ENCODE measurements at regions not wholly inside any gene's neighbourhood (a gene's known extent, or its start where the extent isn't known, plus 50 kb on each side); places are given as distances from the start of the nearest gene placed in this dataset.
"Not testable (repeated sequence)": the region's sequence is repeated elsewhere in the genome, so short reads cannot be mapped to it uniquely, and the experiment has no call there.

GRCh38 chr13:90883592-90883991 lies 463.9 kb upstream of the MIR17HG start:
- DNase-seq = no peak

GRCh38 chr13:90884066-90884465 lies 463.4 kb upstream of the MIR17HG start:
- DNase-seq = no peak

GRCh38 chr13:90889906-90890834 lies 457.3 kb upstream of the MIR17HG start:
- no peak for DNase-seq

GRCh38 chr13:90891329-90891728 lies 456.2 kb upstream of the MIR17HG start:
- DNase-seq = no peak

- not testable (repeated sequence) for DNase-seq
Measured at GRCh38 chr13:90893199-90893598, 454.3 kb upstream of the MIR17HG start.

- no peak for DNase-seq
Measured at GRCh38 chr13:90896002-90896401, 451.5 kb upstream of the MIR17HG start.

- no peak for DNase-seq
Measured at GRCh38 chr13:90898811-90899210, 448.7 kb upstream of the MIR17HG start.

- DNase-seq = no peak
Measured at GRCh38 chr13:90899416-90899815, 448.1 kb upstream of the MIR17HG start.

GRCh38 chr13:90902255-90902654 lies 445.2 kb upstream of the MIR17HG start:
- no peak for DNase-seq

- DNase-seq = no peak
Measured at GRCh38 chr13:90906554-90906953, 440.9 kb upstream of the MIR17HG start.

- DNase-seq = no peak
Measured at GRCh38 chr13:90908792-90909191, 438.7 kb upstream of the MIR17HG start.

GRCh38 chr13:90910018-90910639 lies 437.4 kb upstream of the MIR17HG start:
- DNase-seq = no peak

GRCh38 chr13:90912247-90912646 lies 435.2 kb upstream of the MIR17HG start:
- no peak for DNase-seq

GRCh38 chr13:90918536-90918935 lies 429.0 kb upstream of the MIR17HG start:
- no peak for DNase-seq

- no peak for DNase-seq
Measured at GRCh38 chr13:90919153-90919552, 428.3 kb upstream of the MIR17HG start.

- DNase-seq = no peak
Measured at GRCh38 chr13:90926459-90926858, 421.0 kb upstream of the MIR17HG start.

- no peak for DNase-seq
Measured at GRCh38 chr13:90928109-90928508, 419.4 kb upstream of the MIR17HG start.

- no peak for DNase-seq
Measured at GRCh38 chr13:90933097-90933826, 414.2 kb upstream of the MIR17HG start.

GRCh38 chr13:90934741-90935140 lies 412.7 kb upstream of the MIR17HG start:
- no peak for DNase-seq

GRCh38 chr13:90938848-90939247 lies 408.6 kb upstream of the MIR17HG start:
- no peak for DNase-seq

- peak; percentile 33 for DNase-seq
Measured at GRCh38 chr13:90943946-90944345, 403.5 kb upstream of the MIR17HG start.

- DNase-seq = not testable (repeated sequence)
Measured at GRCh38 chr13:90945146-90945545, 402.3 kb upstream of the MIR17HG start.

- DNase-seq = not testable (repeated sequence)
Measured at GRCh38 chr13:90946125-90946524, 401.4 kb upstream of the MIR17HG start.

- no peak for DNase-seq
Measured at GRCh38 chr13:90947976-90948375, 399.5 kb upstream of the MIR17HG start.

All from NCI-H345 (cell line).